Small intestine (tissue), 7 donors: ENCODE measurements at regions not wholly inside any gene's neighbourhood (a gene's known extent, or its start where the extent isn't known, plus 50 kb on each side); places are given as distances from the start of the nearest gene placed in this dataset.

Experiments used
- DNase-seq, 2 donors: peaks; one replicate each; pipeline versions ENCODE4 v3.0.0 to v3.0.0-alpha.2; 2013
- FAIRE-seq: peaks from 2 replicates; lab custom pipeline; 2012; peaks lifted over from hg19 to GRCh38; lab: Jason Lieb, UNC
- H3K27ac ChIP-seq, 3 donors: one replicate each; pipeline ENCODE4 v1.5.1; 2013; ENCODE audit warnings: low read length in 2 of 3, mild to moderate bottlenecking in 2 of 3, control low read depth in 1 of 3, inconsistent platforms in 1 of 3, low read depth in 1 of 3, moderate library complexity in 1 of 3
- H3K27me3 ChIP-seq, 3 donors: one replicate each; pipeline ENCODE4 v1.6.1; 2013; ENCODE audit warnings: low read length in 3 of 3, inconsistent platforms in 1 of 3; ENCODE audit not compliant: control insufficient read depth in 3 of 3, insufficient read depth in 3 of 3
- H3K36me3 ChIP-seq, 3 donors: one replicate each; pipeline ENCODE4 v1.6.1; 2013; ENCODE audit warnings: low read length in 3 of 3, inconsistent platforms in 1 of 3, low read depth in 1 of 3, mild to moderate bottlenecking in 1 of 3, moderate library complexity in 1 of 3; ENCODE audit not compliant: control insufficient read depth in 3 of 3, insufficient read depth in 2 of 3
- H3K4me1 ChIP-seq, 3 donors: one replicate each; pipeline ENCODE4 v1.6.1; 2013; ENCODE audit warnings: low read length in 2 of 3, inconsistent platforms in 1 of 3, low read depth in 1 of 3, mild to moderate bottlenecking in 1 of 3, moderate library complexity in 1 of 3; ENCODE audit not compliant: control insufficient read depth in 3 of 3, insufficient read depth in 2 of 3
- H3K4me3 ChIP-seq, 3 donors: one replicate each; pipeline ENCODE4 v1.5.1; 2013; ENCODE audit warnings: low read length in 3 of 3, control low read depth in 1 of 3, inconsistent platforms in 1 of 3, low read depth in 1 of 3, mild to moderate bottlenecking in 1 of 3, moderate library complexity in 1 of 3
- H3K9me3 ChIP-seq, 2 donors: one replicate each; pipeline ENCODE4 v1.6.1; 2013; ENCODE audit warnings: low read depth in 1 of 2, low read length in 1 of 2; ENCODE audit not compliant: control insufficient read depth in 2 of 2, insufficient read depth in 1 of 2
- WGBS, 3 donors: extraction: QIAGEN DNeasy Blood & Tissue Kit; methylation state at CpG; one replicate each; pipeline ENCODE4 v1.1.7; 2013; 5-methylcytosine and 5-hydroxymethylcytosine counted together
- donor health status: healthy with polysubstance abuse.
- donor health status: control.
- donor health status: control.
- donor health status: Bipolar disorder and iron deficiency.
- donor health status: healthy.

DNA sequence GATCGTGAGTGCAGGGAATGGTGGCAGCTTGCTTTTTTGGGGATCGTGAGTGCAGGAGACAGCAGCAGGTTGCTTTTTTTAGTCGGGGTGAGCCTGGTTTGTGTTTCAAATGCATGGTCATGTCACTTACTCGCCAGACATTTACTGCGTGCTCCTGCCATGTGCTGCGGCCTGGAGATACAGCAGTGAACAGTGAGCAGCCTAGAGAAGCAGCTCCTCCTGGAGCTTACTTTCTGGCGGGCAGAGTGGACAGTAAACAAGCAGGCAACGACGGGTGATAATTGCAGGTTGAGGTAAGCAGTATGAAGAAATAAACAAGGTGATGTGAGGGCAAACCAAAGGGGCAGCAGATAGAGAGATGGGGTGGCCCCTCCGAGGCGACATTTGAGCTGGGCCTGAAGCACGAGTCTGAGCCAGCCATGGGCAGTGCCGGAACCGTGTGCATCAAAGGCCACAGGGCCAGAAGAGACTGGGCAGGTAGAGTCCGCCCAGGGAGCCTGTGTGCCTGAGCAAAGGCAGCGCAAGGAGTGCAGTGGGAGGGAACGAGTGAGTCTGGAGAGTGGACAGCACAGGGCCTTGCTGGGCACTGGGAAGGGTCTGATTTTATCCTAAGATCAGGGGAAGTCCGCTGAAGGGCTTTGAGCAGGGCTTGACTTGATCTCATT, 57.3 kb upstream of the RASA2 start:
- DNase-seq, result no peak
- no peak overlapping the region for H3K4me3 ChIP-seq
- 83 to 91% (median 84%) methylated on average over 18 of the region's 18 CpGs for whole genome bisulfite sequencing, 3 donors
- no peak overlapping the region for H3K27ac ChIP-seq
- peaks cover 0 to 22% (median 3%) of the 10 kb centered on the region in 3 donors for H3K4me1 ChIP-seq
- H3K9me3 ChIP-seq, result no peaks in the 10 kb centered on the region
- FAIRE-seq, result no peak
- peaks cover 0 to 60% (median 5%) of the 10 kb centered on the region in 3 donors for H3K36me3 ChIP-seq
- H3K27me3 ChIP-seq, result no peaks in the 10 kb centered on the region

DNA sequence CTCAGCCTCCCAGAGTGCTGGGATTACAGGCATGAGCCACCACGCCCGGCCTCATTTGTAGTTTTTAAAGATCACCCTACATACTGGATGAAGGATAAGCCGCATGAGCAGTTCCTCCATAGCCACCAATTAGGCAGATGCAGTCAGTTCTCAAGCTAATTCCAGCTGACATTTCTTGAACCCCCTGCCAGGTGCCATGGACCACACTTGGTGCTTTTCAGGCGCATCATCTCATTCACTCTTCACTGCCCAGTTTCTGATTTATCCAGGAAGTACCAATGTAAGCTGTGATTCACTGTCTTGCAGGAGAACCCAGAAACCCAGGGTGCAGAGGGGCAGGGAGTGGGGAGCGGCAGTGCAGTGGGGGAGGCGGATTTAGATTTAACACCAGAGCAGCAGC, 56.5 kb upstream of the RASA2 start:
- Histone ChIP-seq H3K4me1 (peaks cover 0 to 21% (median 3%) of the 10 kb centered on the region in 3 donors), H3K36me3 (peaks cover 0 to 64% (median 5%) of the 10 kb centered on the region in 3 donors), H3K4me3 (no peak overlapping the region), H3K9me3 (no peaks in the 10 kb centered on the region), H3K27me3 (no peaks in the 10 kb centered on the region), H3K27ac (no peak overlapping the region)
- FAIRE-seq, result no peak
- 95 to 97% (median 96%) methylated on average over 6 of the region's 6 CpGs for WGBS, 3 donors
- no peak for DNase-seq

DNA sequence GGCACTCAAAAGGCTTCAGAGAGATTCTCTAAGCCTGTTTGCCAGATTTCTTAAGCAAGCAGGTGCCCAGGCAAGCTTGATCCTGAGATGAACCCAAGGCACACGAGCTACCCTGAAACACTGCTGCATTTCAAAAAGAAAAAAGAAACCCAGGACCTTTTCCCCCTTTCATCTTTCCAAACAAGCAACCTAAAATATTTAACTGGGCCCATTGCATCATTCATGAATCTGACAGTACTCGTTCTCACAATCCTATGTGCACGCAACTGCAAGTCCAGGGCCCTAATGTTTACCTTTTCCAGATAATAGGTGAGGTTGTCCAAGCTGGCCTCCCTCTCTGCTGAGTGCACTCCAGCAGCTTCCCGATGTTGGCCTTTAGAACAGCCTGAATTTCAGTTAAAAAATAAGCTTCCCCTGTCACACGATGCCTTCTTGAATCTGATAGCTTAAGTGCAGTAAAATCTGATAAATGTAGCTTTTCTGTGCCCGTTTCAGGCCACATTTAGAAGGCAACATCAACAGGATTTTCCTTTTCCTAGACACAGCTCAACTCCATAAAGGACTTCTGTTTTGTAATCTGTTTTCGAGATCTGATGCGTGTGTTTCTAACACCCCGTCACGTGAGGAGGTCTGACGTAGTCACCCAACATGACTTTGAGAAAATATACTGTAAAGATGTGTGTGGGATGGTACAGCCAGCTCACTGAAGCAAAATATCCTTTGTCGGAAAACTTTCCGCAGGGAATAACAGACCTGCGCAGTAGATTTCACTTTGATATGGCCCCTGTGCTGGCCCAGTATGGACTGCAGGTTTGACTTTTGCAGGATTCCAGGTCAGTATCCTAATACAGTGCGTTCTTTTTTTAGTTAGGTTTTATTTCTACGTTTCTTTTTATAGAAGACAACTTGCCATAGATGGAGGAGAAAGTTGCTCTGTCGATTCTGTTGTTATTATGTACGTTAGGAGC, 55.1 kb upstream of the RASA2 start:
- Histone ChIP-seq H3K4me3 (no peak overlapping the region), H3K36me3 (peaks cover 0 to 57% (median 5%) of the 10 kb centered on the region in 3 donors), H3K27me3 (no peaks in the 10 kb centered on the region), H3K4me1 (peaks cover 2 to 14% (median 2%) of the 10 kb centered on the region in 3 donors), H3K9me3 (no peaks in the 10 kb centered on the region), H3K27ac (peak overlapping the region in 2 of 3 donors; percentile 34 to 42)
- 81 to 82% (median 81%) methylated on average over 18 of the region's 18 CpGs for WGBS, 3 donors
- FAIRE-seq (no peak), DNase-seq (no peak)

DNA sequence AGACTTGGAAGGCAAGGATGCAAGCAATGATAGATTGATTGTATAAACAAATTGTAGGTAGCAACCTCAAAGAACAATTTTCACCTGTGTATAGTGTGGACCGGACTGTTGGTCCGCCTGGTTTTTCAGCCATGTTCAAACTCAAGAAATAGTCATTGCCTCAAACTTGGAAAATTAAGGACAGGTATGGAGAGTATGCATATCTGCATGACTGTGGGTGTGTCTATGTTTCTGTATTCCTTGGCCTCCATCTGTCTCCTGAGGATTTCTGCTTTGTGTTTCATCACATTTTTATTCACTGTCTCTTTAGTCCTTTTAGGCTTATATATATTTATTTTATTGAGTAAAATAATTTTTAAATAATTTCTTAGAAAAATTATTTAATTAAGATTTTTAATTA, 53.9 kb upstream of the RASA2 start:
- FAIRE-seq, result no peak
- Histone ChIP-seq H3K27ac (no peak overlapping the region), H3K36me3 (peaks cover 0 to 51% (median 5%) of the 10 kb centered on the region in 3 donors), H3K27me3 (no peaks in the 10 kb centered on the region), H3K4me1 (peaks cover 3 to 19% (median 5%) of the 10 kb centered on the region in 3 donors), H3K4me3 (no peak overlapping the region), H3K9me3 (no peaks in the 10 kb centered on the region)
- no peak for DNase-seq
- 63 to 84% (median 65%) methylated on average over 2 of the region's 2 CpGs for WGBS, 3 donors

DNA sequence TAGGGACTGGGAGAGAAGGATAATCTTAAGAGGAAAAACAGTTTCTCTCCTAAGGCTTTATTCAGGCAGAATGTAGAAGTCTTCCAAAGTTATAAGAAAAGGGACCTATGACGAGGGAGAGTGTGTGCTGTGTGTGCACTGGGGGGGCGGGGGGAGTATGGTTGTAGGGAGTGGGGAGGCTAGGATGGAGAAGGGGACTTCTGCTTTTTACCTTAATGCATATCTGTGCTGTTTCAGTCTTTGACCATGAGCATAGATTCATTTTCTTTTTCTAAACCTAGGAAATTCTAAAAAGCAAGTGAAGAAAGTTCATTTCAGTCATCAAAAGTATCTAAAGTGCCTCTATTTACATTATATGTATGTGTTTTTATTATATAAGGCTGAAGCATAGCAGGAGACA, 52.6 kb upstream of the RASA2 start:
- Histone ChIP-seq H3K9me3 (no peaks in the 10 kb centered on the region), H3K27ac (no peak overlapping the region), H3K4me3 (no peak overlapping the region), H3K4me1 (peaks cover 3 to 19% (median 5%) of the 10 kb centered on the region in 3 donors), H3K36me3 (peaks cover 0 to 49% (median 5%) of the 10 kb centered on the region in 3 donors), H3K27me3 (no peaks in the 10 kb centered on the region)
- no peak for DNase-seq
- no peak for FAIRE-seq
- WGBS, 3 donors, result 93 to 94% (median 93%) methylated on average over 2 of the region's 2 CpGs

DNA sequence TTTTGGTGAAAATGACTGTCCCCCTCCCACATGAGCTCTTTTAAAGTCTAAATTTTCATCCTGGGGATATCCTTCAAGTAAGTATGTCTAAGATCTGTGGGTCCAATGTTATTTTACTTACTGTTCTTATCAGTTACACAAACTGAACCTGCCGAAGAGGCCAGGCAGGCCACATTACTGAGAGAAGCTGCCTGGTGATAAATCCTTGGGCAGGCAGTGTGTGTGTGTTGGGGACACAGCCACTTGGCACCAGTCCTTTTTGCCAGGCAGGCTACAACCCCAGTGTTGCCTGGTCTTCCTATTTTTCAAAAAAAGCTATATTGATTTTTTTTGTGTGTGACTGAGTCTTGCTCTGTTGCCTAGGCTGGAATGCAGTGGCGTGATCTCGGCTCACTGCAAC, 50.6 kb upstream of the RASA2 start:
- H3K27ac ChIP-seq, result peak overlapping the region in 2 of 3 donors; percentile 60 to 72
- H3K36me3 ChIP-seq, result peaks cover 0 to 35% (median 5%) of the 10 kb centered on the region in 3 donors
- DNase-seq (peak in 1 of 2 donors; percentile 34), FAIRE-seq (no peak)
- WGBS, 3 donors, result 64 to 78% (median 67%) methylated on average over 3 of the region's 3 CpGs
- no peak overlapping the region for H3K4me3 ChIP-seq
- H3K27me3 ChIP-seq, result no peaks in the 10 kb centered on the region
- H3K9me3 ChIP-seq, result no peaks in the 10 kb centered on the region
- peaks cover 3 to 19% (median 5%) of the 10 kb centered on the region in 3 donors for H3K4me1 ChIP-seq
